NCI-H128 (cell line): ENCODE measurements at regions not wholly inside any gene's neighbourhood (a gene's known extent, or its start where the extent isn't known, plus 50 kb on each side); places are given as distances from the start of the nearest gene placed in this dataset.
"Not testable (repeated sequence)": the region's sequence is repeated elsewhere in the genome, so short reads cannot be mapped to it uniquely, and the experiment has no call there.

ENCODE experiments used
- DNase-seq: peaks from one replicate; lab custom pipeline; 2025; ENCODE audit not compliant: unreplicated experiment; lab: John Stamatoyannopoulos, UW

DNA sequence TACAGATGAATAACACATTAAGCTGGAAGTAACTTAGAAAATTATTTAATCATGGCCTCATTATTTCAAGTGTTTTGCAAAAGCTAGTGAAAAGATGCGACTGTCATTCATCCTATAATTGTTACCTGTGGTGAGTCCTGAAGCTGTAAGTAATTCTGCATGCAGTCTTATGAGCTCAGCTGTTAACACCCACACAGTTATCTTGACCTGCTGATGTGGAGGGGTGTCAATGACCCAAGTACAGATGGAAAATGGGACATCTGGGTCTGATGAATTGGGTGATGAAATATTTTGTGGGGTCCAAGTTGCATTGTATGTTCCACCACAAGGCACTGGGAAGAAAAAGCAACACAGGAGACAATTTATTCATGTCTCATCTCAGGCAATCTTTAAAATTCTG is 68.9 kb downstream of the OR13A1 start:
- DNase-seq: no peak

DNA sequence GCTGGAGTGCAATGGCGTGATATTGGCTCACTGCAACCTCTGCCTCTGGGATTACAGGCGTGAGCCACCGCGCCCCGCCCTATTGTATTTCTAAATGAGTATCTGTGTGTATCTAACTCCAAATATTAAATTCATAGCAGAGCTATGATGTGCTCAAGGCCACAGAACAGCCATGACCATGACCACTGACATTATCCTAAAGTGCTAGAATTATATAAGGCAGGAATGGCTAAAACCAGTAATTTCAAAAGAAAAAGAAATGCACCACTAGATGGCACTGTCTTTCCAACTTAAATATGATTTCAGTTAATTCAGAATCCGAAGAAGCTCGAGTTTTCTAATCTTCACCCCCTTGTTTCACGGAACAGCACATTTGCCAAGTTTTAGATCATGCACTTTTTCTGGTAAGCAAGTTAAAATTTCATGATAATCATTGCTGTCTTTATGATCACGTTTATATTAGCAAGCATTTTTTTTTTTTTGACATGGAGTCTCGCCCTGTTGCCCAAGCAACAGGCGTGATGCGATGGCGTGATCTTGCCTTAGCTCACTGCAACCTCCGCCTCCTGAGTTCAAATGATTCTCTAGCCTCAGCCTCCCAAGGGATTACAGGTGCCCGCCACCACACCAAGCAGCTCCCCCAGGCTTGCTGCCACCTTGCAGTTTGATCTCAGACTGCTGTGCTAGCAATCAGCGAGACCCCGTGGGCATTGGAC is 65.3 kb downstream of the OR13A1 start:
- no peak for DNase-seq

DNA sequence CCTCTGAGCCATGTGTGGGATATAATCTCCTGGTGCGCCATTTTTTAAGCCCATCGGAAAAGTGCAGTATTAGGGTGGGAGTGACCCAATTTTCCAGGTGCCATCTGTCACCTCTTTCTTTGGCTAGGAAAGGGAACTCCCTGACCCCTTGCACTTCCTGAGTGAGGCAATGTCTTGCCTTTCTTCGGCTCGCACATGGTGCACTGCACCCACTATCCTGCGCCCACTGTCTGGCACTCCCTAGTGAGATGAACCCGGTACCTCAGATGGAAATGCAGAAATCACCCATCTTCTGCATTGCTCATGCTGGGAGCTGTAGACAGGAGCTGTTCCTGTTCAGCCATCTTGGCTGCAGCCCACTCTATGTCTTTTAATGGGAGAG is 64.7 kb downstream of the OR13A1 start:
- not testable (repeated sequence) for DNase-seq
